ENCODE measurements at regions not wholly inside any gene's neighbourhood (a gene's known extent, or its start where the extent isn't known, plus 50 kb on each side); places are given as distances from the start of the nearest gene placed in this dataset.
"Not testable (repeated sequence)": the region's sequence is repeated elsewhere in the genome, so short reads cannot be mapped to it uniquely, and the experiment has no call there.

GRCh38 chr12:4822572-4822971, 87.1 kb upstream of the KCNA1 start:
- DNase-seq: no peak

DNA sequence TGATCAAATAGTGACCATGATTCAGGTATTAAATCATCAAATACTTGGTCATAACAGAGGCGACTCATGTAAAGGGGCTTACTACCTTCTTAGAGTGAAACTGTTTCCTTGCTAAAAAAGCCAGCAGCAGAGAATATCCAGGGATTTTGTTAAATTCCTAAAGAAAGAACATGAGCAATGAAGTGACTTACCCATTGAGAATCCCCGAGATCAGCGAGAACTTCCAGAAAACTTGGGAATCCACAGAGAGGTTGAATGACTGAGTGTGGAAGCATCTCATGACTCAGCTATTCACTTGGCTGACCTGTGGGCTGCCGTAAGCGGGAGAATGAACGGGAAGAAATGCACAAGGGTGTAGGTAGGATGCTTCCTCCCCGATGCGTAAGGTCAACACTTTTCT, 85.3 kb upstream of the KCNA1 start:
- no peak for DNase-seq

DNA sequence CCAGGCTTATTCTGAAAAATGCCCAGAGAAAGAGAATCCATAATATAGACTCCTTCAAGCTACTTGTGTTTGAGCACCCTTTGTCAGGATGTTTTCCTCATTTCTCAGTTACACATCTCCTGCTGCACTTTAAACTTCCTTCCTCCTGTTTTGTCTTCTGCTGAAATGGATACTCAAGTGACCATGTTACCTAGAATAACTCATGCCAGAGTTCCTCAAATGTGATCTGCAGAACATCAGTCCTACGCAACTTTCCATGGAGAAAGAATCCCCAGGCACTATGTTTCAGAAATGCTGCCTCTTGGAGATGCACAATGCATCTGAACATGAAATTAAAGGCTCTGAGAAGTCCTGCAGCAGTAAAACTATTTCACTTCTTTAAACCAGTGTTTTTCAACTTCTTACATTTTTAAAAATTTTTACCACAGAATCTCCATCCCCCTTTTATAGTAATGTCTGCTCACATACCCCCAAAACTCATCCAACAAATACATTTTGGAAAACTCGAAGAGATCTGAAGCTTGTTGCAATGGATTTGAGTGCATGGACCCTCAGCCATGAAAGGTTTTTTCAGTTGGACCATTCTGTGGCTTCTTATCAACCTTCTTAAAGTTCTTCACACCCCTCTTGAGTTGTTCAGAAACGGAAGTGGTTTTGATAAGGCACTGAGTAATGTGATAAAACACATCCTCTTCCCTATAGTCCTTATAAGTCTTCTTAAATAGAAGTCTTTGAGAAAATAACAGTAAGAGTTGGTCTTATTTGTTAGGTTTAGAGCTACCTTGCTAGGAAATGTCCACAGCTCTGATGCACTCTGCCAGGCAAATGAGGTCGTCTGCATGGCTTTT, 84.5 kb upstream of the KCNA1 start:
- DNase-seq: peak; percentile 44 to 47

DNA sequence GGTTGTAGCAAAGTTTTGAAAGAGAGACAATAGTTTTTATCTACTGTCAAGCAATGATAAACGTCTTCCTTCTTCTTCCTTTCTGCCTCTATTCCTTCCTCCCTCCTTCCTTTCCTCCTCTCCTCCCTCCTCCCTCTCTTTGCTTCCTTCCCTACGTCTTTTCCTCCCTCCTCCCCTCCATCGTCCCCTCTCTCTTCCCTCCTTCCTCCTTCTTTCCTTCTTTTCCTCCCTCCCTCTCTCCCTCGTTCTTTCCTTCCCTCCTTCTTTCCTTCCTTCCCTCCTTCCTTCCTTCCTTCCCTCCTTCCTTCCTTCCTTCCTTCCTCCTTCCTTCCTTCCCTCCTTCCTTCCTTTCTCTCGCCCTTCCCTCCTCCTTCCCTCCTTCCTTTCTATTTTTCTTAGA, 82.8 kb upstream of the KCNA1 start:
- DNase-seq: no peak

GRCh38 chr12:4828176-4828575, 81.5 kb upstream of the KCNA1 start:
- DNase-seq: no peak

DNA sequence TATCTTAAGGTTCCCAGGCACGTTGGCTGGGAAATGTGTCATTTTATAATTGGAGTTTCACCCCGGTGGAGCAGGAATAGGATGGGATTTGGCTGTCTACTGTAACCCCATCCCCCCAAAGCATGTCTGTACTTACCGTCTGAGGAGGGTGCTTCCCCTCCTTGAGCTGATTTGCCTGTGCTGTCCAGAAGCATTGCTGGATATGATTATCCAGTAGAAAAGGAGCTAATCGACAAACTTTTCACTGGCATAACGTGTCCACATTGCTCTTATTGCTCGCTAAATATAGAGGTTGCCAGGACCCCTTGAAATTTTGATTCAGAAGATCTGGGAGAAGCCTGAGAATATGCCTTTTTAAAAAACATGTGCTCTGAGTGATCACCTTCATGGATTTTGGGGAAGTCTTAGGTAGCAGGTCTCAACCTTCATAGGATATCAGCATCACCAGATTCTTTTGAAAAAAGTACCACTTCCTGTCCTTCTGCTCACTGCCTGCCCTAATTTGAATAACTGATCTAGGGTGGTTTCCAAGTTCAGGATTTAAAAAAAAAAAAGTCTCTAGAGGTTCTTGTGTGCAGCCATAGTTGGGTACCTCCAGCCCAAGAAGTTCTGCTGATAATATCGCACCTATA, 80.4 kb upstream of the KCNA1 start:
- no peak for DNase-seq

- DNase-seq: no peak
Observed at GRCh38 chr12:4829793-4830162, 79.9 kb upstream of the KCNA1 start.

GRCh38 chr12:4830556-4831210, 79.0 kb upstream of the KCNA1 start:
- DNase-seq: no peak

GRCh38 chr12:4833053-4833452, 76.7 kb upstream of the KCNA1 start:
- DNase-seq: no peak

DNA sequence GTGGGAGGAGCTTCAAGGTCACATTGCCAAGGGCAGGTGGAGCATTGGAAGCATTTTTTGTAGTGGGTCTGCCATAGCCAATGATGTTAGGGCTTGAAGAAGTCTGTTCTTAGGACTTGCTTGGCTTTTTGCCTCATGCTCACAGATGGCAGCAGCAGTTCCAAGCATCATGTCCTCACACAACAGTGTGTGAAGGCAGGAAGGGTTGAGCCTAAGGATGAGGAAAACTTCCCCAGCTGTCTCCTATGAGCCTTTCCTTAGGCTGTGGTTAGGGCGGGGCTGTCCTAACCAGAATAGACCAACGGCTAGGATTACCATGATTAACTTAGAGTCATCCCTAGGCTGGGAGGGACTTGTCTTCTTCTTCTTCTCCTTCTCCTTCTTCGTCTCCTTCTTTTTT, 76.2 kb upstream of the KCNA1 start:
- DNase-seq: no peak

- DNase-seq: not testable (repeated sequence)
Observed at GRCh38 chr12:4842401-4842800, 67.3 kb upstream of the KCNA1 start.

DNA sequence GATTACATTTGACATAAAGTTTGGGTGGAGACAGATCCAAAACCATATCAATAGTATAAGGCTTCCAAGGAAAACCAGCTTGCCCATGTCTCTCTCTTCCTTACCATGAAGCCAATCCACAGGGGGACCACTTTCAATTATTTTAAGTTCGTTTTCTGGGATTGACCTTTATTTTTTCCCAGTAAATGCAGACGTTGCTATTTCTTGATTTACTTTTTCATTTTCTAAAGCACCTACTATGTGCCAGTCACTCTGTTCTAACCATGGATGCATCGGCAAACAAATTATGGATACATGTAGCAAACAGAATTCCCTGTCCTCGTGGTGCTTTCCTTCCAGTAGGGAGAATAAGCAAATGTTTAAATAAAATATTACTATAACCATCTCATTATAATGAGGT, 65.8 kb upstream of the KCNA1 start:
- no peak for DNase-seq

DNA sequence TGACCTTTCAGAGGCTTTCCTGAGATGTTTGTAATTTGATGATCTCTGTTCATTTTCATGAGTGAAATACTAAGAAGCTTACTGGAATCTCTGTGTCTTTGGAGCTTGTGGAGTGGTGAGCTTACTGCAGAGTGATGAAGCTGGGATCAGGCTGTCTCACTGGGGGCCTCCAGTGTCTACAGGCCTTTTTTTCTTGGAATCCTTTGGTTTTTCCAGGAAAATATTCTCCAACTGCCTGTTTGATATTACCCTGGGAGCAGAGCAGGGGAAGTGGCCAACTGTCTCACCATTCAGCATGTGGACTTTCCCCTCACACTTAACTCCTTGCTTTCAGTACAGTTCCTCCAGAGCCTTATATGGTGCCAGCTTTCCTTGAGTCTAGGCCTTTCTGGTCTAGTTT, 62.0 kb upstream of the KCNA1 start:
- DNase-seq: no peak

- DNase-seq: peak; percentile 17 to 31
Observed at GRCh38 chr12:4849115-4849541, 60.6 kb upstream of the KCNA1 start.

- DNase-seq: no peak
Observed at GRCh38 chr12:4849795-4850345, 59.8 kb upstream of the KCNA1 start.

DNA sequence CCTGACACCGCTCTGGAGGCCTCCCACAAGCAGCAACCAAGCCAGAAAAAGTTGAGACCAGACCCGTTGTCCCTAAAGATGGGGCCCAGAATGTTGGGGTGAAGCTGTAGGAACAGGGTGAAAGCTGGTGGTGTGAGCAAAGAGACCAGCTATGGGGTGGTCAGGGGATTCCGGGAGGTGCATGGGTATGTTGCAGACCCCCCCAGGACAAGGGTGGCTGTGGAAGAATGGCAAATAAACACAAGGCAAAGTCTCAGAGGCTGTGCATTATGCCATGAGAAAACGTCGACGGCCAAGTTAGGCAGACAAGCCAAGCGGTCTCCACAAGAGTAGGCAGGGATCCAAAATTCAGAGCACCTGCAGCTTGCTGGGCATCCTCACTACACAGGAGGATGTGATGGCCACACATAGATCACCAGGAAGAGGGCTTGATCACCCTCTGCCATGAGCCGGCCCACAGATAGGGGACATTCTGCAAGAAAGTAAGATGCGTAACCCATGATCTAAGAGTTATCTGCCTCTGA, 58.8 kb upstream of the KCNA1 start:
- DNase-seq: no peak

- no peak for DNase-seq
Observed at GRCh38 chr12:4852308-4852707, 57.4 kb upstream of the KCNA1 start.

GRCh38 chr12:4852911-4853310, 56.8 kb upstream of the KCNA1 start:
- DNase-seq: no peak

- peak; percentile 76 to 78 for DNase-seq
Observed at GRCh38 chr12:4855121-4855924, 54.4 kb upstream of the KCNA1 start.

DNA sequence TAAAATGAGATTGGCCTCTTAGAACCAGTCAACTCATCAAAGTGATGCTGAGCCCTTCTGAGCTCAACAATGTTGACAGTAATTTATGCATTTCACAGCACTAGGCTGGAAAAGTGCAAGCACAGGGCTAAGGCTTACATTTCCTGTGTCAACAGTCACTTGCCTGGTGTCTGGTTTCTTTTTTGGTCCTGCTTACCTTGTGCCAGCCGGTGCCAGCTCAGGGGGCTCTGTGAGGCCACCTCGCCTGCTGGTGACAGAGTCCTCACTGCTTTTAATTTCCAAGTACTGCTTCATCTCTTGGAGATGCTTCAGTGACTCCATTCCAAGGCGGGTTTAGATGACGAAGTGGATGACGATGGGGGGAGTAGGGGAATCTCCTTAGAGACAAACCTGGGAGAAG, 53.1 kb upstream of the KCNA1 start:
- no peak for DNase-seq

- DNase-seq: peak; percentile 61 to 71
Observed at GRCh38 chr12:4857472-4858291, 52.0 kb upstream of the KCNA1 start.
